Uterus (tissue), 3 donors: ENCODE measurements at regions not wholly inside any gene's neighbourhood (a gene's known extent, or its start where the extent isn't known, plus 50 kb on each side); places are given as distances from the start of the nearest gene placed in this dataset.

ENCODE experiments used
- DNase-seq, 2 donors: peaks; one replicate each; pipeline ENCODE4 v3.0.0-alpha.2; 2019 to 2020
- H3K27ac ChIP-seq, 2 donors: fragments of 200-600 bp; sonication (generic); 1 replicate in 1 of 2; 2 replicates in 1 of 2; pipeline ENCODE4 v1.5.1; 2016 to 2018
- H3K27me3 ChIP-seq, 2 donors: fragments of 200-600 bp; sonication (generic); one replicate each; pipeline ENCODE4 v1.5.1; 2018 to 2019; ENCODE audit warnings: control low read depth in 1 of 2
- H3K36me3 ChIP-seq, 2 donors: fragments of 200-600 bp; sonication (generic); one replicate each; pipeline ENCODE4 v1.5.1; 2019; ENCODE audit warnings: control low read depth in 1 of 2
- H3K4me1 ChIP-seq, 2 donors: fragments of 200-600 bp; sonication (generic); one replicate each; pipeline ENCODE4 v1.5.1; 2018 to 2019; ENCODE audit warnings: control low read depth in 1 of 2
- H3K4me3 ChIP-seq, 2 donors: fragments of 200-600 bp; sonication (generic); 1 replicate in 1 of 2; 2 replicates in 1 of 2; pipeline ENCODE4 v1.5.1; 2018 to 2019; ENCODE audit warnings: mild to moderate bottlenecking in 1 of 2
- H3K9me3 ChIP-seq, 2 donors: fragments of 200-600 bp; sonication (generic); one replicate each; pipeline ENCODE4 v1.5.1; 2019; ENCODE audit warnings: control low read depth in 1 of 2
- CTCF ChIP-seq, 4 experiments: fragments of 200-600 bp in 2 of 4; fragments of 450-650 bp in 2 of 4; sonication (generic) in 2 of 4; IDR thresholded peaks; one replicate each; pipeline ENCODE4 v1.5.1; 2016 to 2019; ENCODE audit warnings: antibody characterized with exemption in 4 of 4, mild to moderate bottlenecking in 2 of 4, moderate library complexity in 1 of 4
- POLR2A ChIP-seq, 2 donors: fragments of 450-650 bp; IDR thresholded peaks; one replicate each; pipeline ENCODE4 v1.6.1; 2016; ENCODE audit warnings: antibody characterized with exemption in 2 of 2, mild to moderate bottlenecking in 1 of 2, moderate library complexity in 1 of 2
- intact Hi-C: fragments of 100-400 bp; cut with DNase I; formaldehyde crosslinking; loops from one replicate; pipeline ENCODE4 v1.15.1; 2023; ENCODE audit warnings: low total_unique reads
- donor health status: DM: yes; HTN: yes; CAD: no.

GRCh38 chr18:39415471-39415870 lies 1849.9 kb upstream of the CELF4 start:
- intact Hi-C loops: no loop called here

GRCh38 chr18:39414009-39414700 lies 1848.6 kb upstream of the CELF4 start:
- Histone ChIP-seq H3K36me3 (no peaks in the 10 kb centered on the region), H3K4me3 (no peak overlapping the region), H3K27me3 (no peaks in the 10 kb centered on the region), H3K9me3 (no peaks in the 10 kb centered on the region), H3K27ac (no peak overlapping the region), H3K4me1 (no peaks in the 10 kb centered on the region)
- no peak for DNase-seq
- intact Hi-C loops: no loop called here
- no peak for TF ChIP-seq POLR2A (IDR thresholded peaks at IDR 0.05)
- TF ChIP-seq CTCF (IDR thresholded peaks at IDR 0.05): no peak

More at GRCh38 chr18:39415471-39415870, 1849.9 kb upstream of the CELF4 start:
- TF ChIP-seq CTCF (IDR thresholded peaks at IDR 0.05): no peak
- no peak for TF ChIP-seq POLR2A (IDR thresholded peaks at IDR 0.05)
- Histone ChIP-seq H3K27ac (no peak overlapping the region), H3K9me3 (no peaks in the 10 kb centered on the region), H3K4me1 (no peaks in the 10 kb centered on the region), H3K4me3 (no peak overlapping the region), H3K27me3 (no peaks in the 10 kb centered on the region), H3K36me3 (no peaks in the 10 kb centered on the region)
- DNase-seq: no peak

GRCh38 chr18:39406941-39407340 lies 1841.3 kb upstream of the CELF4 start:
- Histone ChIP-seq H3K4me3 (no peak overlapping the region), H3K4me1 (no peaks in the 10 kb centered on the region), H3K9me3 (no peaks in the 10 kb centered on the region), H3K36me3 (no peaks in the 10 kb centered on the region), H3K27me3 (no peaks in the 10 kb centered on the region), H3K27ac (no peak overlapping the region)
- intact Hi-C loops: no loop called here
- TF ChIP-seq CTCF (IDR thresholded peaks at IDR 0.05): no peak
- no peak for TF ChIP-seq POLR2A (IDR thresholded peaks at IDR 0.05)
- no peak for DNase-seq

GRCh38 chr18:39403121-39403520 lies 1837.5 kb upstream of the CELF4 start:
- intact Hi-C loops: no loop called here
- Histone ChIP-seq H3K4me1 (no peaks in the 10 kb centered on the region), H3K27ac (no peak overlapping the region), H3K27me3 (no peaks in the 10 kb centered on the region), H3K4me3 (no peak overlapping the region), H3K36me3 (no peaks in the 10 kb centered on the region), H3K9me3 (no peaks in the 10 kb centered on the region)
- DNase-seq: no peak
- TF ChIP-seq CTCF (IDR thresholded peaks at IDR 0.05) (no peak), POLR2A (IDR thresholded peaks at IDR 0.05) (no peak)

GRCh38 chr18:39399662-39400061 lies 1834.1 kb upstream of the CELF4 start:
- TF ChIP-seq POLR2A (IDR thresholded peaks at IDR 0.05) (no peak), CTCF (IDR thresholded peaks at IDR 0.05) (no peak)
- H3K27me3 ChIP-seq: no peaks in the 10 kb centered on the region
- no peaks in the 10 kb centered on the region for H3K9me3 ChIP-seq
- no peaks in the 10 kb centered on the region for H3K4me1 ChIP-seq
- DNase-seq: no peak
- no peaks in the 10 kb centered on the region for H3K36me3 ChIP-seq
- intact Hi-C loops: no loop called here
- no peak overlapping the region for H3K4me3 ChIP-seq
- H3K27ac ChIP-seq: no peak overlapping the region
